ENCODE measurements at regions not wholly inside any gene's neighbourhood (a gene's known extent, or its start where the extent isn't known, plus 50 kb on each side); places are given as distances from the start of the nearest gene placed in this dataset.

DNA sequence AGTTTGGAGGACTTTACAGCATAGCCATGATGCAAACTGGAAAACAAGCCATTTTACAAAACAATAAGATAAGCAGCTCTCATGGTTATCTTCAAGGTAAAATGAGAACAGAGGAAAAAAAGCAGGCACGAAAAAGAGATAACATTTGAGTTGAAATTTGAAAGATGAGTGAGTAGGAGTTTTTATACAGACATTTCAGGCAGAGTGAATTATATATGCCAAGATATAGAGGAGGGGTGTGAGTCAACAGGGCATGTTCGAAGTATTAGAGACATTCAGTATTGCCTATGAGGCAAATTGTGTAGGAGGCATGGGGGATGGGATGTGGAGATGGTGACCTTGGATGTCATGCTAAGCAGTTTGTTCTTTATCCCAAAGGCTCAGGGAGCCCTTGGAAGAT, 240.5 kb upstream of the MAN1A1 start (continued):
- TF ChIP-seq ZNF507 (tag; conservative IDR thresholded peaks at IDR 0.05) = no peak
- no peak for TF ChIP-seq ZNF431 (CRISPR knock-in tag; IDR thresholded peaks at IDR 0.05)
- TF ChIP-seq RBM17 (IDR thresholded peaks at IDR 0.05; ENCODE audit: borderline replicate concordance, low read depth, low read length) = no peak
- TF ChIP-seq, protein P1, sequence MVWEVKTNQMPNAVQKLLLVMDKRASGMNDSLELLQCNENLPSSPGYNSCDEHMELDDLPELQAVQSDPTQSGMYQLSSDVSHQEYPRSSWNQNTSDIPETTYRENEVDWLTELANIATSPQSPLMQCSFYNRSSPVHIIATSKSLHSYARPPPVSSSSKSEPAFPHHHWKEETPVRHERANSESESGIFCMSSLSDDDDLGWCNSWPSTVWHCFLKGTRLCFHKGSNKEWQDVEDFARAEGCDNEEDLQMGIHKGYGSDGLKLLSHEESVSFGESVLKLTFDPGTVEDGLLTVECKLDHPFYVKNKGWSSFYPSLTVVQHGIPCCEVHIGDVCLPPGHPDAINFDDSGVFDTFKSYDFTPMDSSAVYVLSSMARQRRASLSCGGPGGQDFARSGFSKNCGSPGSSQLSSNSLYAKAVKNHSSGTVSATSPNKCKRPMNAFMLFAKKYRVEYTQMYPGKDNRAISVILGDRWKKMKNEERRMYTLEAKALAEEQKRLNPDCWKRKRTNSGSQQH (CRISPR knock-in tag; IDR thresholded peaks at IDR 0.05) = no peak
- TF ChIP-seq POLR3G (IDR thresholded peaks at IDR 0.05; ENCODE audit: extremely low read depth, insufficient read length, insufficient replicate concordance) = no peak
- no peak for TF ChIP-seq ZNF79 (CRISPR knock-in tag; IDR thresholded peaks at IDR 0.05; ENCODE audit: low read depth)
- no peak for TF ChIP-seq ARID2 (IDR thresholded peaks at IDR 0.05)
- TF ChIP-seq, protein P2, sequence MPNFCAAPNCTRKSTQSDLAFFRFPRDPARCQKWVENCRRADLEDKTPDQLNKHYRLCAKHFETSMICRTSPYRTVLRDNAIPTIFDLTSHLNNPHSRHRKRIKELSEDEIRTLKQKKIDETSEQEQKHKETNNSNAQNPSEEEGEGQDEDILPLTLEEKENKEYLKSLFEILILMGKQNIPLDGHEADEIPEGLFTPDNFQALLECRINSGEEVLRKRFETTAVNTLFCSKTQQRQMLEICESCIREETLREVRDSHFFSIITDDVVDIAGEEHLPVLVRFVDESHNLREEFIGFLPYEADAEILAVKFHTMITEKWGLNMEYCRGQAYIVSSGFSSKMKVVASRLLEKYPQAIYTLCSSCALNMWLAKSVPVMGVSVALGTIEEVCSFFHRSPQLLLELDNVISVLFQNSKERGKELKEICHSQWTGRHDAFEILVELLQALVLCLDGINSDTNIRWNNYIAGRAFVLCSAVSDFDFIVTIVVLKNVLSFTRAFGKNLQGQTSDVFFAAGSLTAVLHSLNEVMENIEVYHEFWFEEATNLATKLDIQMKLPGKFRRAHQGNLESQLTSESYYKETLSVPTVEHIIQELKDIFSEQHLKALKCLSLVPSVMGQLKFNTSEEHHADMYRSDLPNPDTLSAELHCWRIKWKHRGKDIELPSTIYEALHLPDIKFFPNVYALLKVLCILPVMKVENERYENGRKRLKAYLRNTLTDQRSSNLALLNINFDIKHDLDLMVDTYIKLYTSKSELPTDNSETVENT (CRISPR knock-in tag; IDR thresholded peaks at IDR 0.05) = no peak
- no peak for TF ChIP-seq ZNF785 (CRISPR knock-in tag; IDR thresholded peaks at IDR 0.05)
- TF ChIP-seq CXXC5 (CRISPR knock-in tag; IDR thresholded peaks at IDR 0.05) = no peak
- no peak for TF ChIP-seq TSC22D4 (tag; IDR thresholded peaks at IDR 0.05)
- peak; percentile 66 for TF ChIP-seq CBFA2T3 (IDR thresholded peaks at IDR 0.05)
- TF ChIP-seq MEIS2 (IDR thresholded peaks at IDR 0.05; ENCODE audit: partially characterized antibody) = peak; percentile 3
- TF ChIP-seq TBL1XR1 (IDR thresholded peaks at IDR 0.05; ENCODE audit: low read length in 2 of 2) = no peak
- TF ChIP-seq PHB (CRISPR knock-in tag; IDR thresholded peaks at IDR 0.05) = no peak
- TF ChIP-seq HLTF (IDR thresholded peaks at IDR 0.05) = no peak
- no peak for TF ChIP-seq ZKSCAN8 (CRISPR knock-in tag; IDR thresholded peaks at IDR 0.05)
- no peak for TF ChIP-seq ZC3H8 (IDR thresholded peaks at IDR 0.05)
- TF ChIP-seq POLR3A (IDR thresholded peaks at IDR 0.05; ENCODE audit: borderline replicate concordance, extremely low read depth, insufficient read depth, insufficient read length) = no peak
- TF ChIP-seq SMARCE1 (IDR thresholded peaks at IDR 0.05) = 0 out of 2 replicates have a peak, but pooled peaks have one; percentile 34
- TF ChIP-seq CEBPG (CRISPR knock-in tag; IDR thresholded peaks at IDR 0.05) = no peak
- TF ChIP-seq CEBPG (tag; conservative IDR thresholded peaks at IDR 0.05 in 1 of 2, IDR thresholded peaks at IDR 0.05 in 1 of 2) = no peak
- TF ChIP-seq, protein P3, sequence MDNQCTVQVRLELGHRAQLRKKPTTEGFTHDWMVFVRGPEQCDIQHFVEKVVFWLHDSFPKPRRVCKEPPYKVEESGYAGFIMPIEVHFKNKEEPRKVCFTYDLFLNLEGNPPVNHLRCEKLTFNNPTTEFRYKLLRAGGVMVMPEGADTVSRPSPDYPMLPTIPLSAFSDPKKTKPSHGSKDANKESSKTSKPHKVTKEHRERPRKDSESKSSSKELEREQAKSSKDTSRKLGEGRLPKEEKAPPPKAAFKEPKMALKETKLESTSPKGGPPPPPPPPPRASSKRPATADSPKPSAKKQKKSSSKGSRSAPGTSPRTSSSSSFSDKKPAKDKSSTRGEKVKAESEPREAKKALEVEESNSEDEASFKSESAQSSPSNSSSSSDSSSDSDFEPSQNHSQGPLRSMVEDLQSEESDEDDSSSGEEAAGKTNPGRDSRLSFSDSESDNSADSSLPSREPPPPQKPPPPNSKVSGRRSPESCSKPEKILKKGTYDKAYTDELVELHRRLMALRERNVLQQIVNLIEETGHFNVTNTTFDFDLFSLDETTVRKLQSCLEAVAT (IDR thresholded peaks at IDR 0.05) = no peak
- no peak for TF ChIP-seq RBM39 (optimal IDR thresholded peaks at IDR 0.05; ENCODE audit: low read depth, low read length)
- no peak for TF ChIP-seq ZNF354B (CRISPR knock-in tag; IDR thresholded peaks at IDR 0.05)
- TF ChIP-seq ZNF75A (CRISPR knock-in tag; IDR thresholded peaks at IDR 0.05) = no peak
- TF ChIP-seq NFYB (IDR thresholded peaks at IDR 0.05; ENCODE audit: extremely low read depth, insufficient read length) = no peak
